Breast epithelium (tissue), 4 donors: ENCODE measurements at regions not wholly inside any gene's neighbourhood (a gene's known extent, or its start where the extent isn't known, plus 50 kb on each side); places are given as distances from the start of the nearest gene placed in this dataset.

ENCODE experiments used
- DNase-seq, 2 donors: peaks; one replicate each; pipeline ENCODE4 v3.0.0-alpha.2; 2019; ENCODE audit warnings: low spot score in 2 of 2
- H3K27ac ChIP-seq, 2 donors: fragments of 200-600 bp; sonication (generic) in 1 of 2; one replicate each; pipeline ENCODE4 v1.5.1; 2016 to 2019; ENCODE audit warnings: mild to moderate bottlenecking in 1 of 2
- H3K27me3 ChIP-seq, 2 donors: fragments of 200-600 bp; sonication (generic) in 1 of 2; one replicate each; pipeline versions ENCODE4 v1.5.1 to v1.6.0; 2017 to 2019; ENCODE audit warnings: control low read depth in 1 of 2, mild to moderate bottlenecking in 1 of 2
- H3K36me3 ChIP-seq: fragments of 200-600 bp; one replicate; pipeline ENCODE4 v1.5.1; 2019
- H3K4me1 ChIP-seq, 2 donors: fragments of 200-600 bp; sonication (generic); one replicate each; pipeline ENCODE4 v1.5.1; 2016 to 2019; ENCODE audit warnings: control low read depth in 1 of 2
- H3K4me3 ChIP-seq, 3 donors: fragments of 200-600 bp; sonication (generic); 1 replicate in 2 of 3; 2 replicates in 1 of 3; pipeline ENCODE4 v1.5.1; 2016 to 2019; ENCODE audit warnings: mild to moderate bottlenecking in 3 of 3, moderate library complexity in 2 of 3
- H3K9me3 ChIP-seq, 2 donors: fragments of 200-600 bp; sonication (generic) in 1 of 2; one replicate each; pipeline ENCODE4 v1.5.1; 2016 to 2019; ENCODE audit warnings: control low read depth in 1 of 2
- CTCF ChIP-seq, 3 donors: fragments of 450-650 bp; IDR thresholded peaks; one replicate each; pipeline ENCODE4 v1.5.1; 2016 to 2017; ENCODE audit warnings: antibody characterized with exemption in 3 of 3, mild to moderate bottlenecking in 3 of 3, moderate library complexity in 3 of 3
- POLR2A ChIP-seq: fragments of 450-650 bp; IDR thresholded peaks from one replicate; pipeline ENCODE4 v1.6.1; 2016; ENCODE audit warnings: antibody characterized with exemption, mild to moderate bottlenecking, moderate library complexity
- POLR2AphosphoS5 ChIP-seq, 3 donors: sonication (generic); formaldehyde crosslinking; IDR thresholded peaks; one replicate each; pipeline ENCODE4 v1.6.1; 2017; ENCODE audit warnings: antibody characterized with exemption in 3 of 3
- intact Hi-C: fragments of 100-400 bp; cut with DNase I; formaldehyde crosslinking; loops from one replicate; pipeline ENCODE4 v1.15.1; 2023; ENCODE audit warnings: low total_unique reads

GRCh38 chrX:28312965-28313364 is 274.3 kb upstream of the IL1RAPL1 start:
- Histone ChIP-seq H3K4me1 (no peaks in the 10 kb centered on the region), H3K4me3 (no peak overlapping the region), H3K27ac (no peak overlapping the region), H3K36me3 (no peaks in the 10 kb centered on the region), H3K27me3 (peaks cover 0 to 12% of the 10 kb centered on the region in 2 donors), H3K9me3 (peaks cover 0 to 4% of the 10 kb centered on the region in 2 donors)
- DNase-seq, result no peak
- TF ChIP-seq POLR2AphosphoS5 (IDR thresholded peaks at IDR 0.05) (no peak), CTCF (IDR thresholded peaks at IDR 0.05) (no peak), POLR2A (no peak)
- intact Hi-C loops, result no loop called here

- Histone ChIP-seq H3K4me3 (no peak overlapping the region), H3K27ac (no peak overlapping the region), H3K9me3 (no peaks in the 10 kb centered on the region), H3K36me3 (no peaks in the 10 kb centered on the region), H3K27me3 (peaks cover 0 to 12% of the 10 kb centered on the region in 2 donors), H3K4me1 (no peaks in the 10 kb centered on the region)
- intact Hi-C loops, result no loop called here
- TF ChIP-seq POLR2A, result no peak
- DNase-seq, result no peak
Observed at GRCh38 chrX:28312259-28312658, 275.0 kb upstream of the IL1RAPL1 start.

- no peaks in the 10 kb centered on the region for H3K9me3 ChIP-seq
- TF ChIP-seq POLR2AphosphoS5 (IDR thresholded peaks at IDR 0.05) (no peak), POLR2A (no peak), CTCF (IDR thresholded peaks at IDR 0.05) (no peak)
- H3K27ac ChIP-seq, result no peak overlapping the region
- no peaks in the 10 kb centered on the region for H3K4me1 ChIP-seq
- peaks cover 0 to 12% of the 10 kb centered on the region in 2 donors for H3K27me3 ChIP-seq
- no peak overlapping the region for H3K4me3 ChIP-seq
- intact Hi-C loops, result no loop called here
- H3K36me3 ChIP-seq, result no peaks in the 10 kb centered on the region
- DNase-seq, result no peak
Observed at GRCh38 chrX:28311466-28311865, 275.8 kb upstream of the IL1RAPL1 start.

- DNase-seq, result no peak
- TF ChIP-seq POLR2A (no peak), CTCF (IDR thresholded peaks at IDR 0.05) (no peak), POLR2AphosphoS5 (IDR thresholded peaks at IDR 0.05) (no peak)
- Histone ChIP-seq H3K4me1 (no peaks in the 10 kb centered on the region), H3K27me3 (peaks cover 0 to 6% of the 10 kb centered on the region in 2 donors), H3K36me3 (no peaks in the 10 kb centered on the region), H3K27ac (no peak overlapping the region), H3K9me3 (peaks cover 0 to 1% of the 10 kb centered on the region in 2 donors), H3K4me3 (no peak overlapping the region)
- intact Hi-C loops, result no loop called here
Observed at GRCh38 chrX:28303486-28303885, 283.8 kb upstream of the IL1RAPL1 start.

GRCh38 chrX:28278726-28279125 is 297.5 kb upstream of the DCAF8L1 start:
- Histone ChIP-seq H3K36me3 (no peaks in the 10 kb centered on the region), H3K4me1 (no peaks in the 10 kb centered on the region), H3K27me3 (no peaks in the 10 kb centered on the region), H3K4me3 (no peak overlapping the region), H3K9me3 (no peaks in the 10 kb centered on the region), H3K27ac (no peak overlapping the region)
- DNase-seq, result no peak
- intact Hi-C loops, result no loop called here
- no peak for TF ChIP-seq CTCF (IDR thresholded peaks at IDR 0.05)
- no peak for TF ChIP-seq POLR2A
- TF ChIP-seq POLR2AphosphoS5 (IDR thresholded peaks at IDR 0.05), result no peak

GRCh38 chrX:28278251-28278650 is 297.0 kb upstream of the DCAF8L1 start:
- intact Hi-C loops, result no loop called here

More at GRCh38 chrX:28278251-28278650, 297.0 kb upstream of the DCAF8L1 start:
- TF ChIP-seq POLR2A (no peak), CTCF (IDR thresholded peaks at IDR 0.05) (no peak), POLR2AphosphoS5 (IDR thresholded peaks at IDR 0.05) (no peak)
- no peak overlapping the region for H3K4me3 ChIP-seq
- no peaks in the 10 kb centered on the region for H3K27me3 ChIP-seq
- no peaks in the 10 kb centered on the region for H3K36me3 ChIP-seq
- H3K9me3 ChIP-seq, result no peaks in the 10 kb centered on the region
- H3K4me1 ChIP-seq, result no peaks in the 10 kb centered on the region
- H3K27ac ChIP-seq, result no peak overlapping the region
- DNase-seq, result no peak
